NCI-H2227 treated with DMSO at 0.1 percent for 48 hours (cell line): ENCODE measurements at regions not wholly inside any gene's neighbourhood (a gene's known extent, or its start where the extent isn't known, plus 50 kb on each side); places are given as distances from the start of the nearest gene placed in this dataset.

Experiments
- DNase-seq: peaks from one replicate; lab custom pipeline; 2025; lab: John Stamatoyannopoulos, UW

- no peak for DNase-seq
Observed at GRCh38 chr14:29278301-29279263, 512.0 kb downstream of the FOXG1 start.

DNA sequence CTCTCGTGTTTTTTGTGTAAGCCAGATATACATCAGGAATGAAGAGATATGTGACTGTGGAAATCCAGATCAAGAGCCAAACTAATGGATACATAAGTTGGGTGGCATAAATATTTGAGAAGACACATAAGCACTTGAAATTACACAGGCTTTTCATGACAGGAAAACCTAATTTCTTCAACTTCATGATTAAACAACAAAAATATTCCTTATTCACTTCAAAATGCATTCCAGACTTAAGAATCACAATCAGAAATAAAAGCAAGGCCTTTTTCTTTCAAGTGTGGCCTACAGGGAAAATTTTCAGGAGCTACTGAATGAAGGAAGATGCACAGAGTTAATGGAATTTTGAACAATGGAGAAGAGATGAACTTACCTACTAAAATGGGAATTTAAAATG lies 515.6 kb downstream of the FOXG1 start:
- DNase-seq: no peak

- DNase-seq: no peak
Observed at GRCh38 chr14:29290441-29290840, 523.9 kb downstream of the FOXG1 start.

- DNase-seq: no peak
Observed at GRCh38 chr14:29299372-29299771, 532.8 kb downstream of the FOXG1 start.

DNA sequence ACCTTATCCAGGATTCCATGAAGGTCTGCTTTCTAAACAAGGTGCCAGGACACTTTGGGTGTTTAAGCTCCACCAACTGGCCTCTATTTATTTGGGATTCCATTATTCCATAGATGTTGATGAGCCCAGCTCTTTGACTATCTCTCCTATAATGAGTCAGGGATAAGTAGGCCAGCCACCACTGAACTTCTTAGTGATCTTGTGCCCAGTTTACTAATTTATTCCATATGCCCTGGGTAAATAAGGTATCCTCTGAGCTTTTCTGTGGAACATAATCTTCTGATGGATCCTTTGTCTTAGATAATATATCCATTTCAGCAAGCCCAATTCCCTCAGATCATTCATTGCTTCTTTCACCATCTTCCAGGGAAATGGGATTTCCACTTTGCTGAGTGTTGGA lies 535.0 kb downstream of the FOXG1 start:
- no peak for DNase-seq

DNA sequence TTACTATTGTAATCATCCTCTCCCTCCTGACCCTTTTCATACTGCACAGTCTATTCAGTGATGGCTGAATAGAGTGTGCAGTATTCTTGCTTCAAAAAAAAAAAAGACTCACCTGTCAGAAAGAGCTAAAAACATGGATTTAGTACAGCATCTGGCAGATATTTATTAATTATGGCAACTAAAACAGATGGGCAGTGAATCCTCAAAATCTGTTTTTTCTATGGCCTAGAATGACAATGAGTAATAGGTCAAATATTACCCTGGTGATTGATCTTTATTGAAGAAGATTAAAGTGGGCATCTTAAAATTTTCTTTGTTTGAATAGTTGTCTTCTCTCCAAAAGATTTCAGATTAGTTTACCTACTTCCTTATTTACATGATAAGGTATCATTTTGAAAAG lies 543.6 kb downstream of the FOXG1 start:
- no peak for DNase-seq

DNA sequence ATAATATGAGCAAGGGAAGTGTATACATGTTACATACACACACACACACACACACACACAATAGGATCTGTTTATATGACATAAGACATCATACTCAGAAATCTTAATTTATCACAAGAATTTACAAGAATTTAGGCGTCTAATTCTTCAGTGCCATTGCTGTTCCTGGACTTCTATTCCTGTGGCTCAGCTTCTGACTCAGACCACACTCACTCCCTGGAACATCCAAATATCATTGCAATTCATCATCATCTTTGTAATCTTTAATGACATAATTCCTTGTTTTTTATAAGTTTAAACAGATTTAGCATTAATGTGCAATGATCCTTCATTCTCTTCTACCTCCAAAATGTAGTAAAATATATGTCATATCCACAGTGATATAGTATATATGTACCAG lies 544.2 kb downstream of the FOXG1 start:
- no peak for DNase-seq

- DNase-seq: no peak
Observed at GRCh38 chr14:29311983-29312382, 545.4 kb downstream of the FOXG1 start.

- no peak for DNase-seq
Observed at GRCh38 chr14:29316936-29317335, 550.3 kb downstream of the FOXG1 start.

DNA sequence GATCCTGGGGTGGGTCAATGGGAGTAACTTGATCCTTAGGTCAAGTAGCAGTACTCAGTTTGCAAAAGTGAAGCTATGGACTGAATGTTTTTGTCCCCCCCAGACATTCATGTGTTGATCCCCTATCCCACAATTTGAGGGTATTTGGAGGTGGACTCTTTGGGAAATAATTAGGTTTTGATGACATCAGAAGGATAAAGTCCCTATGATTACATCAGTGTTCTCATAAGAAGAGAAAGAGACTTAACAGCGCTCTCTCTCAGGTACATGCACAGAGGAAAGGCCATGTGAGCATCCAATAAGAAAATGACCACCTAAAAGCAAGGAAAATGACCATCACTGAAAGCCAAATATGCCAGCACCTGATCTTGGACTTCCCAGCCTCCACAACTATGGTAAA lies 550.8 kb downstream of the FOXG1 start:
- DNase-seq: no peak

DNA sequence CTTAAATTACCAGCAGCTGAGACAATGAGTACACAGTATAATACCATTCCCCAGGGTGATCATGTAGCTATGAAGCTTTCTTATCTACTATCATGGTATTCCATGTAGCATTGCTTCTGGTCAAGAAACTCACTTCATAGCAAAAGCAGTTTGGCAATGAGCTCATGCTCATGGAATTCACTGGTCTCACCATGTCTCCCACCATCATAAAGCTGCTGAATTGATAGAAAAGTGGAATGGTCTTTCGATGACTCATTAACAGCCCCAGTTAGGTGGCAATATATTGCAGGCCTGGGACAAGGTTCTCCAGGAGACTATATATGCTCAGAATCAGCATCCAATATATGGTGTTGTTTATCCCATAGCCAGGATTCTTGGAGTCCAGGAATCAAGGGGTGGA lies 553.7 kb downstream of the FOXG1 start:
- DNase-seq: no peak

GRCh38 chr14:29321646-29322045 lies 555.1 kb downstream of the FOXG1 start:
- DNase-seq: no peak

DNA sequence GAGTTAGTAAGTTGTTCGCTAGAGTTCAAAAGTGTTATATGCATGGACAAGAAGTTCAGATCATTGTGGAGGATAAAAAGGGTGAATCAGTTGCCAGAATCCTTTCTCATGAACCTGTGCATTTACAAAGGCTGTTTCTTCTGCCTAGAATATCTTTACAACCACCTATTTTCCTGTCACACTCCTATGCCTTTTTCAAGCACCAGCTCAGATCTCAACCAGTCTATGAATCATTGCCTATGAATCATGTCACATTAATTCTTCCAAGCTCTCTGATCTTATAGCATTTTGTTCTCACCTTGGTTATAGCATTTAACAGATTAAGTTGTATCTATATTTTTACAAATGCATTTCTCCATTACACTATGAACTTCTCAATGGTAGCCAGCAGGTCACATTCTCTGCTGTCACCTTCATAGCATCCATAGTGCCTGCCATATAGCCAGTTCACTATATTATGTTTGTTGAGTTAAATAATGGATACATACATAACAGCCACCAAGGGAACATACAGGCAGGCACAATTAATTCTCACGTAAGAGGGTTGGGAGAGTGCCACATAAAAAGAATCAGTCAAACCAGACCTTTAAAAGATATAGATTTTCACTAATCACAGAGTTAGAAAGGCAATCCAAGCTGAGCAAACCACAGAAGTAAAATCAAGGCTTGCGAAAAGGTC lies 573.0 kb downstream of the FOXG1 start:
- DNase-seq: no peak

DNA sequence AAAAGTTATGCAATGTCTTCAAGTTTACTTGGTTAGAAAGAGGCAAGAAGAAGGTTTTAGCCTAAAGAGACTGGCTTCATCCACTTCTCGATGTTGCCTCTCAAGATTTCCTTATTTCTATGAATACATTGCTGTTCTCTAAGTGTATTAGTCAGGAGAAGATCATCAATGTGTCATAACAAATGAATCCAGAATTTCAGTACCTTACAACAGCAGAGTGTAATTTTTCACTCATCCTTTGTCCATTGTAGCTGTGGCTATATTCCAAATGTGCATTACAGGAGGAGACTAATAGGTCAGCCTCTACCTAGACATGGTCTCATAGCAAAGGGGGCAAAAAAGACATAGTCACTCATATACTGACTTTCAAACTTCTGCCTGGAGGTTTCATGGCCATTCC lies 579.1 kb downstream of the PRKD1 start:
- no peak for DNase-seq

DNA sequence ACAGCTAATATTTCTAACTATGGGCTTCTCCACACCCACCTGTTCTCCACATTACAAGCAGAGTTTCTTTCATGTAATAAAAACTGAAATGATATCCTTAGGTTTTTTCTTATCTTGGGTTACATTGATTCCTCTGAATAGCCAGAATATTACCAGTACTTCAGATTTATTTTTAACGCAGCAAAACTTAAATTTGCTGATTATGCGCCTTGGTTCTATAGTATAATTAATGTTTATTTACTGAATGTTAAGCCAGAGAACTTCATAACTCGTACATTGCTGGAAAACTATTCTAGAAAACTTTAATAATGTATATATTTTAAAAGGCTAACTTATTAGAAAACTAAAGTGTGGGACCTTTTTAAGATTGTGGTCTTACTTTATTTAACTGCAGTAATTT lies 577.2 kb downstream of the PRKD1 start:
- no peak for DNase-seq

DNA sequence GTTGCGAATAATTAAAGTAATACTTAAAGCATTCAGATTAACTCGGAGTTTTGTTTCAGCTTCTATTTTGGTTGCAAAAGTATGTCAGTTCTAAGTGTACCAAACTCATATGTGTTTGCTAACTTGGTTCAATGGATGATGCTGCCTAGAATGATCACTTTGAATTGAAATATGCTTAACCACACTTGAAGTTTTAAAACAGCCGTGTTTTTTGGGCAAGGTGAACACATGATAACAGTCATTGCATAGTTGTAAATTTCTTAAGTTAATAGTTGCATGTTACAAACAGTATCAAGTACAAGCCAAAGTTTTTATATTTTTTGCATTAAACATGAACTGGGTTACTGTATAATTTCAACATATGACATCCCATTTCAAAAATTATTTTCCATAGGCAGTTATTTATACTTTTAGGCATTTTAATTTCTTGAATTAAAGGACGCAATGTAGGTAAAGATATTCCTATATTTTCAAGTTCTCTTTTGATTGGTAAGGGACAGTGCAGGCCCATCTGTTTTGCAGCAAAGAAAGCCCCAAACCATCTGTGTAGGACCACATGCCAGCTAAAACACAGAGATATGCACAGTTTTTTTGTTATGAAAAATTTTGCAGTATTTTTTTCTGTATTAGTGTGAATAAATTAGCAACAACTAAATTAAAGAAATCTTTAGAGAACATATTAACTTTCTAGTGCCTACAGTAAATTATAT lies 575.5 kb downstream of the PRKD1 start:
- DNase-seq: no peak

- no peak for DNase-seq
Observed at GRCh38 chr14:29352706-29353080, 575.0 kb downstream of the PRKD1 start.

DNA sequence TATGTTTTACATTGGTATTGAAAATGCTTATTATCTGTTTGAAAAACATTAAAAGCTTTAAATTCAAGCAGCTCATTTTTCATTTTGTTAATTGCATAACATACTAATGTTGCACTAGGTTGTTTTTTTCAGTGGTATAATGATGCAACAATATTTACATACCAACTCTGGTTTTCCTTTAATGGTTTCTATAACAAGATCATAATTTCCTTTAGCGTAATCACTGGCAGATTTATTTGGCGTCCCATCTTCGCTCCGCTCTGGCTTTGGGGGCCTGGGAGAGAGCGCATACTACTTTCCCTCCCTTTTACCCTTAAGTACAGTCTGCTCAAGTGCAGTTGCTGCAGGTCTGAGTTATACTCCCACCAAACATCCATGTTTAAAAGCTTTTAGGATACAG lies 574.1 kb downstream of the PRKD1 start:
- no peak for DNase-seq

GRCh38 chr14:29354486-29354885 lies 573.2 kb downstream of the PRKD1 start:
- no peak for DNase-seq

- no peak for DNase-seq
Observed at GRCh38 chr14:29355331-29355730, 572.3 kb downstream of the PRKD1 start.

DNA sequence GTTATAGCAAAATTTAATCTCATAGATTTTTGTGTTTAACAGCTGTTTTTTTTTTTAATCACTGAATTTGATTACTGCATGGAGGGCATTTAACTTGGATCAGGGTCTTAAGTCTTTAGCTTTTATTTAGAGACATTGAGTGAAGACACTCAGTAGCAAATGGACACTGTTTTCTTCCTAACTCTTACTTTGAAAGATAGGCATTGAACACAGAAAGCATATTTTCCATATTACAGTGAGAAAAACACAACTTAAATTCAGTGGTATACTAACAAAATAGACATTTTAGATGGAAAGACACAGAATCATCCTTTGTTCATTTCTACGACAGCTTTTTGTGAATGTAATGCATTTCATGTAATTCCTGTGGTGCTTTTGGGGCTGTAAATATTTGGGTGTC lies 571.8 kb downstream of the PRKD1 start:
- DNase-seq: no peak

DNA sequence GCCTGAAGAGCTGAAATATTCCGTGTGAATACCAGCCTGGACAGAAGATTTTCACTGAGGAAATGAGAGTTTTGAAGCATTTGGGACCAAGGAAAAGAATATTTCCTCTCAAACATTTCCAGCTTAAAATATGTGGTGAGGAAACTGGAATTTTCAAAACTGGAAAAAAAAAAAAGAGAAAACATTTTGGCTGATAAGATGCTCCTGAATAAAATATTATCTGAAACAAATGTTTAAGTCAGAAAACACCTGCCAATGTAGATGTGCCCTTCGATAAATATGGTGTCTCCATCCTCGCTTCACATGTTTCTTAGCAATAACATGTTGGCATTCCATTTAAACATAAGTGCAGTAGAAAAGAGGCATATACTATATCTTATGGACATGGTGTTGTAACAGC lies 567.0 kb downstream of the PRKD1 start:
- no peak for DNase-seq

GRCh38 chr14:29370024-29370423 lies 557.6 kb downstream of the PRKD1 start:
- DNase-seq: no peak
